ENCODE measurements at regions not wholly inside any gene's neighbourhood (a gene's known extent, or its start where the extent isn't known, plus 50 kb on each side); places are given as distances from the start of the nearest gene placed in this dataset.
A peak's percentile ranks its signal among the peaks of the same experiment; 100 is the strongest.
"Not testable (repeated sequence)": the region's sequence is repeated elsewhere in the genome, so short reads cannot be mapped to it uniquely, and the experiment has no call there.

- not testable (repeated sequence) for DNase-seq (ENCODE audit: low read depth)
Observed at GRCh38 chr1:120941066-120941465, 51.5 kb downstream of the PPIAL4A start.

GRCh38 chr1:120941836-120942217 lies 52.3 kb downstream of the PPIAL4A start:
- not testable (repeated sequence) for DNase-seq (ENCODE audit: low read depth)

- peak; percentile 78 for DNase-seq (ENCODE audit: low read depth)
Observed at GRCh38 chr1:120942218-120942944, 52.8 kb downstream of the PPIAL4A start.

- DNase-seq (ENCODE audit: low read depth): not testable (repeated sequence)
Observed at GRCh38 chr1:120942945-120943319, 53.4 kb downstream of the PPIAL4A start.

- DNase-seq (ENCODE audit: low read depth): not testable (repeated sequence)
Observed at GRCh38 chr1:120944691-120945090, 55.1 kb downstream of the PPIAL4A start.

GRCh38 chr1:120945122-120945521 lies 55.6 kb downstream of the PPIAL4A start:
- not testable (repeated sequence) for DNase-seq (ENCODE audit: low read depth)

- DNase-seq (ENCODE audit: low read depth): not testable (repeated sequence)
Observed at GRCh38 chr1:120947114-120947513, 57.5 kb downstream of the PPIAL4A start.

- not testable (repeated sequence) for DNase-seq (ENCODE audit: low read depth)
Observed at GRCh38 chr1:120949724-120950123, 60.2 kb downstream of the PPIAL4A start.

GRCh38 chr1:120950633-120951032 lies 61.1 kb downstream of the PPIAL4A start:
- DNase-seq (ENCODE audit: low read depth): not testable (repeated sequence)

GRCh38 chr1:120951100-120951499 lies 61.5 kb downstream of the PPIAL4A start:
- not testable (repeated sequence) for DNase-seq (ENCODE audit: low read depth)

- not testable (repeated sequence) for DNase-seq (ENCODE audit: low read depth)
Observed at GRCh38 chr1:120952207-120952870, 62.8 kb downstream of the PPIAL4A start.

GRCh38 chr1:120952871-120953265 lies 63.3 kb downstream of the PPIAL4A start:
- not testable (repeated sequence) for DNase-seq (ENCODE audit: low read depth)

- DNase-seq (ENCODE audit: low read depth): no peak
Observed at GRCh38 chr1:120954736-120955135, 65.2 kb downstream of the PPIAL4A start.

GRCh38 chr1:120955961-120956360 lies 66.4 kb downstream of the PPIAL4A start:
- DNase-seq (ENCODE audit: low read depth): not testable (repeated sequence)

- DNase-seq (ENCODE audit: low read depth): not testable (repeated sequence)
Observed at GRCh38 chr1:120966018-120966417, 76.4 kb downstream of the PPIAL4A start.

GRCh38 chr1:120972863-120973262 lies 83.3 kb downstream of the PPIAL4A start:
- DNase-seq (ENCODE audit: low read depth): peak; percentile 88

GRCh38 chr1:120973836-120974235 lies 84.3 kb downstream of the PPIAL4A start:
- DNase-seq (ENCODE audit: low read depth): not testable (repeated sequence)

- DNase-seq (ENCODE audit: low read depth): not testable (repeated sequence)
Observed at GRCh38 chr1:120977279-120977678, 87.7 kb downstream of the PPIAL4A start.

- DNase-seq (ENCODE audit: low read depth): peak; percentile 65
Observed at GRCh38 chr1:120981489-120982094, 92.0 kb downstream of the PPIAL4A start.

GRCh38 chr1:120994614-120995013 lies 105.0 kb downstream of the PPIAL4A start:
- not testable (repeated sequence) for DNase-seq (ENCODE audit: low read depth)

GRCh38 chr1:120995025-120995424 lies 105.5 kb downstream of the PPIAL4A start:
- peak; percentile 2 for DNase-seq (ENCODE audit: low read depth)

- DNase-seq (ENCODE audit: low read depth): not testable (repeated sequence)
Observed at GRCh38 chr1:121001090-121001726, 111.6 kb downstream of the PPIAL4A start.

Measured in renal cortical epithelial cell (primary cell).